IMR-90 (cell line): ENCODE measurements at regions not wholly inside any gene's neighbourhood (a gene's known extent, or its start where the extent isn't known, plus 50 kb on each side); places are given as distances from the start of the nearest gene placed in this dataset.

ENCODE experiments used
- ATAC-seq: fragments of 200-7000 bp; cut with Tn5 transposase; 2 replicates; pipeline ENCODE4 v1.9.1; 2020; ENCODE audit warnings: low read depth, mild to moderate bottlenecking, moderate library complexity
- BruUV-seq: library from RNA; stranded (reverse); fragments of 400-500 nt; replicated peaks from 2 replicates; lab custom pipeline; 2021; lab: Mats Ljungman, UMichigan
- CTCF ChIA-PET: fragments of 300-600 bp; formaldehyde crosslinking; extraction: SDS; loops from one replicate; lab custom pipeline; 2021; ENCODE audit warnings: antibody characterized with exemption; lab: Yijun Ruan, JAX
- POLR2A ChIA-PET: fragments of 300-600 bp; sonication (Branson Sonifier 250); formaldehyde crosslinking; loops from one replicate; lab custom pipeline; 2022; ENCODE audit warnings: antibody characterized with exemption; ENCODE audit not compliant: unreplicated experiment; lab: Charles Lee
- DNase-seq: peaks from one replicate; pipeline ENCODE4 v3.0.0; 2013
- H2AFZ ChIP-seq: replicated peaks from 2 replicates; pipeline ENCODE3; 2013; ENCODE audit warnings: low read length, mild to moderate bottlenecking; ENCODE audit not compliant: poor library complexity
- H2AK5ac ChIP-seq: 2 replicates; pipeline ENCODE4 v1.6.1; 2013; ENCODE audit warnings: low read depth, low read length, inconsistent platforms
- H2AK9ac ChIP-seq: replicated peaks from 2 replicates; pipeline ENCODE3; 2013; ENCODE audit warnings: mild to moderate bottlenecking, low read depth, low read length, moderate library complexity; ENCODE audit not compliant: poor library complexity
- H2BK120ac ChIP-seq: 2 replicates; pipeline ENCODE4 v1.6.1; 2013; ENCODE audit warnings: low read depth, low read length, inconsistent platforms
- H2BK15ac ChIP-seq: 3 replicates; pipeline ENCODE4 v1.6.1; 2013; ENCODE audit warnings: low read depth, low read length, inconsistent platforms
- H2BK20ac ChIP-seq: 2 replicates; pipeline ENCODE4 v1.6.1; 2013; ENCODE audit warnings: low read depth, mild to moderate bottlenecking, inconsistent platforms, low read length, moderate library complexity
- H2BK5ac ChIP-seq: 2 replicates; pipeline ENCODE4 v1.6.1; 2013; ENCODE audit warnings: mild to moderate bottlenecking, low read depth, low read length, inconsistent platforms; ENCODE audit not compliant: poor library complexity, severe bottlenecking
- H3K14ac ChIP-seq: replicated peaks from 2 replicates; pipeline ENCODE4 v1.6.1; 2013; ENCODE audit warnings: low read depth, low read length, inconsistent platforms
- H3K18ac ChIP-seq: 2 replicates; pipeline ENCODE4 v1.6.1; 2013; ENCODE audit warnings: low read depth, low read length, control low read depth
- H3K23ac ChIP-seq: 2 replicates; pipeline ENCODE4 v1.6.1; 2013; ENCODE audit warnings: low read depth, low read length, inconsistent platforms
- H3K27ac ChIP-seq: 2 replicates; pipeline ENCODE4 v1.5.1; 2013; ENCODE audit warnings: mild to moderate bottlenecking, control low read depth, low read length; ENCODE audit not compliant: insufficient read depth
- H3K27me3 ChIP-seq: 2 replicates; pipeline ENCODE4 v1.6.1; 2013; ENCODE audit warnings: low read length; ENCODE audit not compliant: control insufficient read depth, insufficient read depth
- H3K36me3 ChIP-seq: 2 replicates; pipeline ENCODE4 v1.6.1; 2013; ENCODE audit warnings: low read length, mixed read lengths; ENCODE audit not compliant: control insufficient read depth, insufficient read depth
- H3K4ac ChIP-seq: 2 replicates; pipeline ENCODE4 v1.6.1; 2013; ENCODE audit warnings: low read depth, low read length, inconsistent platforms
- H3K4me1 ChIP-seq: 2 replicates; pipeline ENCODE4 v1.6.1; 2013; ENCODE audit warnings: low read length, mixed read lengths; ENCODE audit not compliant: control insufficient read depth, insufficient read depth
- H3K4me2 ChIP-seq: 2 replicates; pipeline ENCODE4 v1.6.1; 2013; ENCODE audit warnings: low read depth, mild to moderate bottlenecking, control low read depth, low read length, moderate library complexity
- H3K4me3 ChIP-seq: 2 replicates; pipeline ENCODE4 v1.5.1; 2013; ENCODE audit warnings: low read depth, mild to moderate bottlenecking, control low read depth, low read length, moderate library complexity; ENCODE audit not compliant: insufficient read depth
- H3K56ac ChIP-seq: 2 replicates; pipeline ENCODE4 v1.6.1; 2013; ENCODE audit warnings: low read length, inconsistent platforms; ENCODE audit not compliant: insufficient read depth; ENCODE audit errors: extremely low read depth
- H3K79me1 ChIP-seq, 2 experiments: 2 replicates each; pipeline ENCODE4 v1.6.1; 2013; ENCODE audit warnings: low read length in 2 of 2, inconsistent platforms in 1 of 2, low read depth in 1 of 2
- H3K9ac ChIP-seq: 2 replicates; pipeline ENCODE4 v1.6.1; 2013; ENCODE audit warnings: low read depth, low read length, control low read depth
- H3K9me1 ChIP-seq: 2 replicates; pipeline ENCODE4 v1.6.1; 2013; ENCODE audit warnings: low read length, inconsistent platforms; ENCODE audit not compliant: insufficient read depth
- H3K9me3 ChIP-seq: 2 replicates; pipeline ENCODE4 v1.6.1; 2013; ENCODE audit warnings: low read length; ENCODE audit not compliant: control insufficient read depth, insufficient read depth
- H4K20me1 ChIP-seq: 2 replicates; pipeline ENCODE4 v1.6.1; 2013; ENCODE audit warnings: low read length, inconsistent platforms; ENCODE audit not compliant: insufficient read depth
- H4K5ac ChIP-seq: 2 replicates; pipeline ENCODE4 v1.6.1; 2013; ENCODE audit warnings: mild to moderate bottlenecking, low read depth, low read length, control low read depth
- H4K8ac ChIP-seq, 2 experiments: 2 replicates each; pipeline ENCODE4 v1.6.1; 2013; ENCODE audit warnings: low read depth in 2 of 2, low read length in 2 of 2, control low read depth in 1 of 2, inconsistent platforms in 1 of 2
- H4K91ac ChIP-seq: 2 replicates; pipeline ENCODE4 v1.6.1; 2013; ENCODE audit warnings: low read depth, low read length, inconsistent platforms; ENCODE audit not compliant: insufficient read depth
- BHLHE40 ChIP-seq: fragments of 150-350 bp; IDR thresholded peaks from 2 replicates; pipeline ENCODE4 v1.6.1; 2016; ENCODE audit warnings: mild to moderate bottlenecking, low read depth, low read length
- CEBPB ChIP-seq: IDR thresholded peaks from 2 replicates; pipeline ENCODE4 v1.6.1; 2012; ENCODE audit warnings: low read depth, low read length, improper control_type of control experiment
- ELK1 ChIP-seq: fragments of 150-350 bp; IDR thresholded peaks from 2 replicates; pipeline ENCODE4 v1.6.1; 2016; ENCODE audit warnings: low read depth, mild to moderate bottlenecking, low read length, moderate library complexity, borderline replicate concordance
- FOS ChIP-seq: fragments of 150-350 bp; IDR thresholded peaks from 2 replicates; pipeline ENCODE4 v1.6.1; 2016; ENCODE audit warnings: low read depth, low read length
- MAFK ChIP-seq: IDR thresholded peaks from 2 replicates; pipeline ENCODE4 v1.6.1; 2012; ENCODE audit warnings: low read depth, low read length, improper control_type of control experiment
- MAZ ChIP-seq: IDR thresholded peaks from 2 replicates; pipeline ENCODE4 v1.6.1; 2012; ENCODE audit warnings: low read depth, mild to moderate bottlenecking, low read length, improper control_type of control experiment, moderate library complexity, borderline replicate concordance
- MXI1 ChIP-seq: IDR thresholded peaks from 2 replicates; pipeline ENCODE4 v1.6.1; 2012; ENCODE audit warnings: low read depth, mild to moderate bottlenecking, low read length, moderate library complexity, borderline replicate concordance
- NFE2L2 ChIP-seq: fragments of 150-350 bp; IDR thresholded peaks from 2 replicates; pipeline ENCODE4 v1.6.1; 2016; ENCODE audit warnings: low read depth, mild to moderate bottlenecking, low read length
- POLR2A ChIP-seq: IDR thresholded peaks from 2 replicates; pipeline ENCODE4 v1.6.1; 2012; ENCODE audit warnings: mild to moderate bottlenecking, low read depth, low read length
- RAD21 ChIP-seq: IDR thresholded peaks from 2 replicates; pipeline ENCODE4 v1.6.1; 2012; ENCODE audit warnings: low read length, improper control_type of control experiment
- RFX5 ChIP-seq: IDR thresholded peaks from 2 replicates; pipeline ENCODE4 v1.8.0; 2012; ENCODE audit warnings: low read depth, mild to moderate bottlenecking, low read length, moderate library complexity
- SMC3 ChIP-seq: fragments of 150-350 bp; IDR thresholded peaks from 2 replicates; pipeline ENCODE4 v1.6.1; 2016; ENCODE audit warnings: low read depth, mild to moderate bottlenecking, antibody characterized with exemption, low read length, moderate library complexity
- WGBS, 2 experiments: methylation state at CpG; one replicate each; pipeline versions ENCODE4 v1.1.5 to v1.1.7; 2013; ENCODE audit warnings: missing lambda C conversion rate in 2 of 2; ENCODE audit not compliant: insufficient read length in 1 of 2; ENCODE audit errors: extremely low coverage in 2 of 2; 5-methylcytosine and 5-hydroxymethylcytosine counted together
- dilution Hi-C: fragments of 300-500 bp; cut with HindIII; formaldehyde crosslinking; loops from one replicate; pipeline ENCODE4 v1.14.3; 2018; ENCODE audit warnings: low sequenced_read_pairs; ENCODE audit not compliant: unreplicated experiment
- in situ Hi-C: fragments of 300-500 bp; cut with MboI; formaldehyde crosslinking; loops from 3 replicates; pipeline ENCODE4 v1.14.3; 2019; ENCODE audit warnings: low sequenced_read_pairs, inconsistent platforms, mixed read lengths
- intact Hi-C: fragments of 100-400 bp; cut with micrococcal nuclease; formaldehyde crosslinking; loops from 2 replicates; pipeline ENCODE4 v1.10.0; 2022
- TF ChIP-seq, protein P1 (sequence below): conservative IDR thresholded peaks from 2 replicates; pipeline ENCODE4 v1.5.1; 2012; ENCODE audit warnings: mild to moderate bottlenecking, low read depth, low read length, improper control_type of control experiment

DNA sequence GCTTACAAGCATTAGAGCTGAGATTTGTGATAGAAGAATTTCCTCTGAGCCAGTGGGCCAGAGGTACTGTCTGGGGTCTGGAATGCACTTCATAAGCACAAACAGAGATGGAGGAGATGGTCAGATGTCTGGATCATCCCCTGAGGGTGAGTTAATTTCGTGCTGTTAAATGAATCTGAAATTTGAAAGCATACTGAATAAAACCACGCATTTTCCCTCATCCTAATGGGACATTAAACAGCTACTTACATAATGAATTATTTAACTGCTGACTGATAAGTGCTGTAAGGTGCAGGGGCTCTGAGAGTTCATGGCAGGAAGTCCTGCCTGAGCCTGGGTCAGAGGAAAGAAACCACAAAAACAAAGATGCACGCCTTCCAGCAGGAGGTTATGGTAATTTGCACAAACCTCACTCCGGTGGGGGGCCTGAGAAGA is 136.3 kb upstream of the XYLT1 start:
- Histone ChIP-seq H2AK9ac (no peak overlapping the region), H3K9me1 (no peaks in the 10 kb centered on the region), H3K56ac (no peak overlapping the region), H4K5ac (no peak overlapping the region), H3K18ac (no peak overlapping the region), H2BK15ac (no peak overlapping the region), H2AFZ (no peak overlapping the region), H4K20me1 (no peaks in the 10 kb centered on the region), H3K14ac (no peak overlapping the region), H3K4ac (no peak overlapping the region), H3K36me3 (no peaks in the 10 kb centered on the region), H2AK5ac (no peak overlapping the region), H3K9me3 (no peaks in the 10 kb centered on the region), H4K91ac (no peak overlapping the region), H3K27ac (no peak overlapping the region), H3K4me1 (no peaks in the 10 kb centered on the region), H3K23ac (no peak overlapping the region), H2BK20ac (no peak overlapping the region), H3K4me3 (no peak overlapping the region), H3K9ac (no peak overlapping the region), H3K4me2 (no peak overlapping the region), H4K8ac (no peak overlapping the region), H2BK120ac (no peak overlapping the region), H3K27me3 (peaks cover 6% of the 10 kb centered on the region; the same call in 1 of the 2 replicates), H2BK5ac (no peak overlapping the region), H3K79me1 (no peaks in the 10 kb centered on the region)
- POLR2A ChIA-PET, result no interaction called here
- no peak for TF ChIP-seq NFE2L2
- TF ChIP-seq MXI1, result no peak
- no peak for TF ChIP-seq RAD21
- no peak for TF ChIP-seq RFX5
- no peak for TF ChIP-seq MAZ
- TF ChIP-seq FOS, result no peak
- no peak for TF ChIP-seq SMC3
- TF ChIP-seq, protein P1, sequence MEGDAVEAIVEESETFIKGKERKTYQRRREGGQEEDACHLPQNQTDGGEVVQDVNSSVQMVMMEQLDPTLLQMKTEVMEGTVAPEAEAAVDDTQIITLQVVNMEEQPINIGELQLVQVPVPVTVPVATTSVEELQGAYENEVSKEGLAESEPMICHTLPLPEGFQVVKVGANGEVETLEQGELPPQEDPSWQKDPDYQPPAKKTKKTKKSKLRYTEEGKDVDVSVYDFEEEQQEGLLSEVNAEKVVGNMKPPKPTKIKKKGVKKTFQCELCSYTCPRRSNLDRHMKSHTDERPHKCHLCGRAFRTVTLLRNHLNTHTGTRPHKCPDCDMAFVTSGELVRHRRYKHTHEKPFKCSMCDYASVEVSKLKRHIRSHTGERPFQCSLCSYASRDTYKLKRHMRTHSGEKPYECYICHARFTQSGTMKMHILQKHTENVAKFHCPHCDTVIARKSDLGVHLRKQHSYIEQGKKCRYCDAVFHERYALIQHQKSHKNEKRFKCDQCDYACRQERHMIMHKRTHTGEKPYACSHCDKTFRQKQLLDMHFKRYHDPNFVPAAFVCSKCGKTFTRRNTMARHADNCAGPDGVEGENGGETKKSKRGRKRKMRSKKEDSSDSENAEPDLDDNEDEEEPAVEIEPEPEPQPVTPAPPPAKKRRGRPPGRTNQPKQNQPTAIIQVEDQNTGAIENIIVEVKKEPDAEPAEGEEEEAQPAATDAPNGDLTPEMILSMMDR, result no peak
- no peak for TF ChIP-seq POLR2A
- TF ChIP-seq BHLHE40, result no peak
- no peak for TF ChIP-seq CEBPB
- TF ChIP-seq ELK1, result no peak
- TF ChIP-seq MAFK, result no peak
- dilution Hi-C loops, result no loop called here
- DNase-seq, result no peak
- intact Hi-C loops, result no loop called here
- no CpG with 5 or more reads among the region's 4 CpGs for WGBS, 2 experiments
- CTCF ChIA-PET, result no interaction called here
- no peak for ATAC-seq
- no TSS peak for BruUV-seq
- in situ Hi-C loops, result no loop called here
